ENCODE measurements at regions not wholly inside any gene's neighbourhood (a gene's known extent, or its start where the extent isn't known, plus 50 kb on each side); places are given as distances from the start of the nearest gene placed in this dataset.

DNA sequence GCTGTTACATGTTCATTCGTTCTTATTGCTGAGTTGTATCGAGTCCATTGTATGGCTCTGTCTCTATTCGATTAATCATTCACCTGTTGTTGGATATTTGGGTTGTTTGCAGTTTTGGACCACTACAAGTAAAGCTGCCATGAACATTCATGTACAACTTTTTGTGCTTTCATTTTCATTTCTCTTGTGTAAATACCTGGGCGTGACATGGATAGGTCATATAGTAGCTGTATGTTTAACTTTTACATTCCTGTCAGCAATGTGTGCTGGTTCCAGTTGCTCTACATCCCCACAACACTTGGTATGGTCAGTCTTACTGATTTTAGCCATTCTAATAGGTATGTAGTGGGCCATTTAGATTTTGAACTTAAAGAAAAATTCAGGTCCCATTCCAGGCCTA is 194.2 kb upstream of the PLET1 start:
- no peak for TF ChIP-seq RBFOX2 (IDR thresholded peaks at IDR 0.05; ENCODE audit: low read depth, low read length)
- TF ChIP-seq HHEX (CRISPR knock-in tag; IDR thresholded peaks at IDR 0.05) = no peak
- TF ChIP-seq, protein P1, sequence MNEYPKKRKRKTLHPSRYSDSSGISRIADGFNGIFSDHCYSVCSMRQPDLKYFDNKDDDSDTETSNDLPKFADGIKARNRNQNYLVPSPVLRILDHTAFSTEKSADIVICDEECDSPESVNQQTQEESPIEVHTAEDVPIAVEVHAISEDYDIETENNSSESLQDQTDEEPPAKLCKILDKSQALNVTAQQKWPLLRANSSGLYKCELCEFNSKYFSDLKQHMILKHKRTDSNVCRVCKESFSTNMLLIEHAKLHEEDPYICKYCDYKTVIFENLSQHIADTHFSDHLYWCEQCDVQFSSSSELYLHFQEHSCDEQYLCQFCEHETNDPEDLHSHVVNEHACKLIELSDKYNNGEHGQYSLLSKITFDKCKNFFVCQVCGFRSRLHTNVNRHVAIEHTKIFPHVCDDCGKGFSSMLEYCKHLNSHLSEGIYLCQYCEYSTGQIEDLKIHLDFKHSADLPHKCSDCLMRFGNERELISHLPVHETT (CRISPR knock-in tag; conservative IDR thresholded peaks at IDR 0.05) = no peak

Data from HepG2 (cell line).